ENCODE measurements at regions not wholly inside any gene's neighbourhood (a gene's known extent, or its start where the extent isn't known, plus 50 kb on each side); places are given as distances from the start of the nearest gene placed in this dataset.

- H3K4me1 Mint-ChIP-seq = no peaks in the 10 kb centered on the region
- Histone ChIP-seq H3K27me3 (replicated peaks in 1 of 4; ENCODE audit: control extremely low read depth in 1 of 4, control insufficient read depth in 3 of 4, insufficient read depth in 4 of 4, low read length in 3 of 4) (no peaks in the 10 kb centered on the region), H3K4me1 (ENCODE audit: control insufficient read depth in 2 of 2, insufficient read depth in 2 of 2, low read length in 2 of 2) (no peaks in the 10 kb centered on the region), H3K4me3 (ENCODE audit: control extremely low read depth in 1 of 5, extremely low read depth in 1 of 5, insufficient read depth in 1 of 5, low read depth in 2 of 5, low read length in 4 of 5) (no peak overlapping the region), H3K79me2 (ENCODE audit: control insufficient read depth, insufficient read depth, low read length) (no peaks in the 10 kb centered on the region), H2AFZ (ENCODE audit: insufficient read depth, low read depth, low read length, poor library complexity, severe bottlenecking) (no peak overlapping the region), H3K27ac (ENCODE audit: low read length in 2 of 2) (no peak overlapping the region), H4K20me1 (ENCODE audit: control insufficient read depth, insufficient read depth, low read length, poor library complexity, severe bottlenecking) (no peaks in the 10 kb centered on the region), H3K9me3 (ENCODE audit: control extremely low read depth in 1 of 3, control insufficient read depth in 2 of 3, insufficient read depth in 1 of 3, low read length in 2 of 3) (peaks cover 0 to 51% (median 0%) of the 10 kb centered on the region in 3 donors), H3K9ac (ENCODE audit: low read length) (no peak overlapping the region), H3K4me2 (replicated peaks; ENCODE audit: low read depth, low read length, poor library complexity, severe bottlenecking) (no peak overlapping the region), H3K36me3 (replicated peaks in 1 of 2; ENCODE audit: control extremely low read depth in 1 of 2, control insufficient read depth in 1 of 2, extremely low read depth in 1 of 2, insufficient read depth in 2 of 2, low read length in 1 of 2) (no peaks in the 10 kb centered on the region)
- no peak for TF ChIP-seq EZH2 (IDR thresholded peaks at IDR 0.05; ENCODE audit: borderline replicate concordance, insufficient read depth, low read depth, low read length, poor library complexity, severe bottlenecking)
- TF ChIP-seq CTCF (IDR thresholded peaks at IDR 0.05) = no peak
- no peaks in the 10 kb centered on the region for H3K9me3 Mint-ChIP-seq (ENCODE audit: insufficient read depth)
- DNase-seq (no peak), ATAC-seq (ENCODE audit: low read depth) (no peak)
- POLR2A ChIA-PET = no interaction called here
- 88% methylated on average over 20 of the region's 28 CpGs for WGBS (ENCODE audit: insufficient coverage)
- CTCF ChIA-PET = no interaction called here
- intact Hi-C loops (cut with micrococcal nuclease) = no loop called here
- no peak overlapping the region for H3K27ac Mint-ChIP-seq
- no peak overlapping the region for H3K4me3 Mint-ChIP-seq
- H3K27me3 Mint-ChIP-seq = no peaks in the 10 kb centered on the region
Measured at GRCh38 chr22:48679656-48680555, 1147.8 kb downstream of the BRD1 start.
